HCT116 (cell line): ENCODE measurements at regions not wholly inside any gene's neighbourhood (a gene's known extent, or its start where the extent isn't known, plus 50 kb on each side); places are given as distances from the start of the nearest gene placed in this dataset.

Experiments used
- CEBPB ChIP-seq: IDR thresholded peaks from 2 replicates; pipeline ENCODE4 v1.6.1; 2012; ENCODE audit warnings: low read depth
- CTCF ChIP-seq, 3 experiments: fragments of 200-600 bp in 1 of 3; sonication (generic) in 1 of 3; IDR thresholded peaks in 2 of 3; conservative IDR thresholded peaks in 1 of 3; 2 replicates each; pipeline ENCODE4 v1.5.1; 2012 to 2017; ENCODE audit warnings: low read depth in 2 of 3, low read length in 2 of 3, antibody characterized with exemption in 1 of 3, borderline replicate concordance in 1 of 3, control low read depth in 1 of 3, mild to moderate bottlenecking in 1 of 3, mixed read lengths in 1 of 3, mixed run types in 1 of 3, moderate library complexity in 1 of 3; ENCODE audit not compliant: insufficient read depth in 1 of 3
- EGR1 ChIP-seq: IDR thresholded peaks from 2 replicates; pipeline ENCODE4 v1.6.1; 2012; ENCODE audit warnings: low read depth
- EZH2phosphoT487 ChIP-seq: fragments of 200-600 bp; IDR thresholded peaks from 2 replicates; pipeline ENCODE4 v1.6.1; 2018; ENCODE audit warnings: antibody characterized with exemption, borderline replicate concordance
- JUND ChIP-seq: IDR thresholded peaks from 2 replicates; pipeline ENCODE4 v1.6.1; 2012
- MAX ChIP-seq: IDR thresholded peaks from 2 replicates; pipeline ENCODE4 v1.6.1; 2012
- POLR2A ChIP-seq: IDR thresholded peaks from 2 replicates; pipeline ENCODE4 v1.7.0; 2011; ENCODE audit warnings: borderline replicate concordance; ENCODE audit not compliant: insufficient read depth, insufficient read length; ENCODE audit errors: extremely low read depth
- POLR2AphosphoS5 ChIP-seq: IDR thresholded peaks from 2 replicates; pipeline ENCODE4 v1.6.1; 2011; ENCODE audit warnings: mild to moderate bottlenecking, low read depth, low read length, moderate library complexity
- RAD21 ChIP-seq: IDR thresholded peaks from 2 replicates; pipeline ENCODE4 v1.6.1; 2012; ENCODE audit warnings: low read depth, mild to moderate bottlenecking
- REST ChIP-seq: IDR thresholded peaks from 2 replicates; pipeline ENCODE4 v1.6.1; 2012; ENCODE audit warnings: low read depth
- SP1 ChIP-seq: IDR thresholded peaks from 2 replicates; pipeline ENCODE4 v1.6.1; 2012; ENCODE audit warnings: low read depth
- SRF ChIP-seq: IDR thresholded peaks from 2 replicates; pipeline ENCODE4 v1.6.1; 2012; ENCODE audit warnings: low read depth
- ZBTB33 ChIP-seq: IDR thresholded peaks from 2 replicates; pipeline ENCODE4 v1.6.1; 2011; ENCODE audit warnings: mild to moderate bottlenecking, low read length, moderate library complexity; ENCODE audit not compliant: insufficient replicate concordance; ENCODE audit errors: extremely low read depth

- no peak for TF ChIP-seq CTCF (IDR thresholded peaks at IDR 0.05 in 2 of 3, conservative IDR thresholded peaks at IDR 0.05 in 1 of 3; ENCODE audit: borderline replicate concordance in 1 of 3, insufficient read depth in 1 of 3, low read depth in 2 of 3, low read length in 2 of 3)
- TF ChIP-seq POLR2A = no peak
- no peak for TF ChIP-seq EGR1
- TF ChIP-seq CEBPB = no peak
- no peak for TF ChIP-seq REST
- no peak for TF ChIP-seq ZBTB33
- TF ChIP-seq RAD21 = no peak
- TF ChIP-seq EZH2phosphoT487 = no peak
- TF ChIP-seq POLR2AphosphoS5 = no peak
- no peak for TF ChIP-seq MAX
- TF ChIP-seq SP1 = no peak
- TF ChIP-seq SRF = no peak
- no peak for TF ChIP-seq JUND
These were observed 632.9 kb downstream of the EPHA3 start for GRCh38 chr3:89740080-89740880.
